Suprapubic skin (tissue), 4 donors: ENCODE measurements at regions not wholly inside any gene's neighbourhood (a gene's known extent, or its start where the extent isn't known, plus 50 kb on each side); places are given as distances from the start of the nearest gene placed in this dataset.

Source experiments
- DNase-seq, 2 donors: peaks; one replicate each; pipeline ENCODE4 v3.0.0-alpha.2; 2019; ENCODE audit warnings: low spot score in 2 of 2
- H3K27ac ChIP-seq: fragments of 200-600 bp; sonication (generic); one replicate; pipeline ENCODE4 v1.5.1; 2019
- H3K27me3 ChIP-seq: fragments of 200-600 bp; sonication (generic); one replicate; pipeline ENCODE4 v1.5.1; 2019
- H3K36me3 ChIP-seq: fragments of 200-600 bp; sonication (generic); one replicate; pipeline ENCODE4 v1.5.1; 2019
- H3K4me1 ChIP-seq: fragments of 200-600 bp; sonication (generic); one replicate; pipeline ENCODE4 v1.5.1; 2019
- H3K4me3 ChIP-seq: fragments of 200-600 bp; sonication (generic); one replicate; pipeline ENCODE4 v1.5.1; 2019; ENCODE audit warnings: mild to moderate bottlenecking
- H3K9me3 ChIP-seq: fragments of 200-600 bp; sonication (generic); one replicate; pipeline ENCODE4 v1.5.1; 2019
- EP300 ChIP-seq: sonication (generic); formaldehyde crosslinking; IDR thresholded peaks from one replicate; pipeline ENCODE4 v1.6.1; 2017; ENCODE audit warnings: antibody characterized with exemption
- POLR2A ChIP-seq, 2 donors: fragments of 450-650 bp; IDR thresholded peaks; one replicate each; pipeline ENCODE4 v1.6.1; 2017; ENCODE audit warnings: antibody characterized with exemption in 2 of 2, mild to moderate bottlenecking in 2 of 2, moderate library complexity in 2 of 2
- POLR2AphosphoS5 ChIP-seq, 3 donors: sonication (generic); formaldehyde crosslinking; IDR thresholded peaks; one replicate each; pipeline ENCODE4 v1.6.1; 2017; ENCODE audit warnings: antibody characterized with exemption in 3 of 3
- WGBS: methylation state at CpG from one replicate; pipeline ENCODE4 v1.1.5; 2018; 5-methylcytosine and 5-hydroxymethylcytosine counted together
- TF ChIP-seq, protein P1 (sequence below), 2 donors: fragments of 200-600 bp in 1 of 2; fragments of 450-650 bp in 1 of 2; sonication (generic) in 1 of 2; IDR thresholded peaks; one replicate each; pipeline ENCODE4 v1.5.1; 2016 to 2019; ENCODE audit warnings: antibody characterized with exemption in 2 of 2, mild to moderate bottlenecking in 1 of 2, moderate library complexity in 1 of 2

DNA sequence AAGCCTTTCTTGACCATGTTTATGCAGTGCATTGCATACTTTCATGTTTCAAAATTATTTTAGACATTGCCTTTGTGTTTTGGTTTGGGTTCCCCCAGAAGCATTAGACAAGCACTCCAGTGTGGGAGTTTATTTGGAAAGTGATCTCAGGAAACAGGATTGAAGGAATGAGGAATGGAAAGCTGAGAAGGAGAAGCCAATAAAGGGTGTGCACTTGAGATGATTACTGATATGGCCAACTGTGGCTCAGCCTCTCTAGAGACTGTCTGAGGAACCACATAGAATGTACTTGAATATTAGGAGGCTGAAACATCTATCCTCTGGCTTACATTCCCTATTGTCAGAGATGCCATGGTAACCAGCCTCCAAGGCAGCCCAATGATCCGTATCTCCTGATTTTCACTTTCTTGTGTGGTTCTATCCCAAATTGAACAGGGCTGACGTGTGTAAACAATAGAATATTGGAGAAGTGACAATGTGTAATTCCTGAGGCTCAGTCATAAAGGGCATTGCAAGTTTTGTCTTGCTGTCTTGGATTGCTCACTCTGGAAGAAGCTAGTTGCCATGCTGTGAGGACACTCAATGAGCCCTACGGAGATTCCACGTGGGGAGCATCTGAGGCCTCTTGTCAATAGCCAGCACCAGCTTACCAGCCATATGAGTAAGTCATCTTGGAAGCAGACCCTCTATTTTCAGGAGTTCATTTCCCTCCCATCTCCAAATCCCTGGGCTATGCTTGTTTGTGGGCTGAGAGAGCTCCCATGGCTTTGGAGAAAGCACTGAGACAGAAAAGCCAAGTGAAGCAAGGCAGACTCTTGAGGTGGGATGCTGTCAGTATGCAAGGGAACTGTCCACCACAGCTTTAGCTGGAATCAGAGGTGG, 84.7 kb downstream of the SCN11A start:
- WGBS = 49% methylated on average over 4 of the region's 4 CpGs
- Histone ChIP-seq H3K27ac (no peak overlapping the region), H3K4me3 (no peak overlapping the region), H3K4me1 (no peaks in the 10 kb centered on the region), H3K27me3 (peaks cover 9% of the 10 kb centered on the region), H3K36me3 (no peaks in the 10 kb centered on the region), H3K9me3 (no peaks in the 10 kb centered on the region)
- DNase-seq = no peak
- TF ChIP-seq EP300 (no peak), POLR2AphosphoS5 (IDR thresholded peaks at IDR 0.05) (no peak), POLR2A (IDR thresholded peaks at IDR 0.05) (no peak)
- TF ChIP-seq, protein P1, sequence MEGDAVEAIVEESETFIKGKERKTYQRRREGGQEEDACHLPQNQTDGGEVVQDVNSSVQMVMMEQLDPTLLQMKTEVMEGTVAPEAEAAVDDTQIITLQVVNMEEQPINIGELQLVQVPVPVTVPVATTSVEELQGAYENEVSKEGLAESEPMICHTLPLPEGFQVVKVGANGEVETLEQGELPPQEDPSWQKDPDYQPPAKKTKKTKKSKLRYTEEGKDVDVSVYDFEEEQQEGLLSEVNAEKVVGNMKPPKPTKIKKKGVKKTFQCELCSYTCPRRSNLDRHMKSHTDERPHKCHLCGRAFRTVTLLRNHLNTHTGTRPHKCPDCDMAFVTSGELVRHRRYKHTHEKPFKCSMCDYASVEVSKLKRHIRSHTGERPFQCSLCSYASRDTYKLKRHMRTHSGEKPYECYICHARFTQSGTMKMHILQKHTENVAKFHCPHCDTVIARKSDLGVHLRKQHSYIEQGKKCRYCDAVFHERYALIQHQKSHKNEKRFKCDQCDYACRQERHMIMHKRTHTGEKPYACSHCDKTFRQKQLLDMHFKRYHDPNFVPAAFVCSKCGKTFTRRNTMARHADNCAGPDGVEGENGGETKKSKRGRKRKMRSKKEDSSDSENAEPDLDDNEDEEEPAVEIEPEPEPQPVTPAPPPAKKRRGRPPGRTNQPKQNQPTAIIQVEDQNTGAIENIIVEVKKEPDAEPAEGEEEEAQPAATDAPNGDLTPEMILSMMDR (IDR thresholded peaks at IDR 0.05) = no peak

DNA sequence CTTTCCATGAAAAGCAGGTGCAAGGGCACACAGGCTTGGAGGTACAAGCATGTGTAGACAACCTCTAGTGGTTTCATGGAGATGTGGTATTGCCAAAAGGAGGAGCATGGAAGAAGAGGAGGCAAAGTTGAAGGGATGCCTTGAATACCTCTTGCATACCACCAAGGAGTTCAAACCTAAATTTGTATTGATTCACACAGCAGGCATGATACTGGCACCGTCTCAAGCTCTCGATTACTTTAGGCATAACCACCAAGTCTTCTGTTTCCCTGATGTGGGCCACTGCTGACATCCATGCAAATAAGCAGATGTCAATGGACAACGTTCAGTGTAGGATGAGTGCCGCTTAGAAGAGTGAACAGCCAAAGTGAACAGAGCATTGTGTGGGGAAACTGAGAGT, 87.1 kb downstream of the SCN11A start:
- TF ChIP-seq, protein P1 (IDR thresholded peaks at IDR 0.05) = no peak
- no peak for TF ChIP-seq EP300
- no peak for TF ChIP-seq POLR2A (IDR thresholded peaks at IDR 0.05)
- no peak for TF ChIP-seq POLR2AphosphoS5 (IDR thresholded peaks at IDR 0.05)
- Histone ChIP-seq H3K4me3 (no peak overlapping the region), H3K9me3 (no peaks in the 10 kb centered on the region), H3K27me3 (no peaks in the 10 kb centered on the region), H3K4me1 (no peaks in the 10 kb centered on the region), H3K27ac (no peak overlapping the region), H3K36me3 (no peaks in the 10 kb centered on the region)
- WGBS = 89% methylated on average over 4 of the region's 4 CpGs
- no peak for DNase-seq

DNA sequence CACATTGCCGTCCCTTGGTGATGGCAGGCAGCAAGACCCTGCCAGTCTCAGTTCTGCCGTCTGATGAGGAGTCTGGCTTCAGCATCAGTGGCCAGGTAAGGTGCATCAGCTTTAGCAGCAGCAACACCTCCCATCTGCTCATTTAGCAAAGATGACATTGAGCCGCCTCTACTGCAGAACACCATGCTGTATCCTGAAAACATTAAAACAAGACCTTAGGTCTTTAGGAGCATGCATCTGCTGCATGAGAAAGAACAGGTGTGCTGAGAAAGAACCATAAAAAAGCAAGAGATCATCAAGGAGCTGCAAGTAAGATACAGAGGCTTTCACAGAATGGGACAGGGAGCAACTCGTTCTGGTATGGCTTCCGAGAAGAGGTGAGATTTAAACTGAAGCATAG, 87.5 kb downstream of the SCN11A start:
- Histone ChIP-seq H3K4me3 (no peak overlapping the region), H3K4me1 (no peaks in the 10 kb centered on the region), H3K27me3 (no peaks in the 10 kb centered on the region), H3K9me3 (no peaks in the 10 kb centered on the region), H3K27ac (no peak overlapping the region), H3K36me3 (no peaks in the 10 kb centered on the region)
- 81% methylated on average over 5 of the region's 5 CpGs for WGBS
- TF ChIP-seq EP300 (no peak), POLR2AphosphoS5 (IDR thresholded peaks at IDR 0.05) (no peak), POLR2A (IDR thresholded peaks at IDR 0.05) (no peak)
- TF ChIP-seq, protein P1 (IDR thresholded peaks at IDR 0.05) = no peak
- no peak for DNase-seq

DNA sequence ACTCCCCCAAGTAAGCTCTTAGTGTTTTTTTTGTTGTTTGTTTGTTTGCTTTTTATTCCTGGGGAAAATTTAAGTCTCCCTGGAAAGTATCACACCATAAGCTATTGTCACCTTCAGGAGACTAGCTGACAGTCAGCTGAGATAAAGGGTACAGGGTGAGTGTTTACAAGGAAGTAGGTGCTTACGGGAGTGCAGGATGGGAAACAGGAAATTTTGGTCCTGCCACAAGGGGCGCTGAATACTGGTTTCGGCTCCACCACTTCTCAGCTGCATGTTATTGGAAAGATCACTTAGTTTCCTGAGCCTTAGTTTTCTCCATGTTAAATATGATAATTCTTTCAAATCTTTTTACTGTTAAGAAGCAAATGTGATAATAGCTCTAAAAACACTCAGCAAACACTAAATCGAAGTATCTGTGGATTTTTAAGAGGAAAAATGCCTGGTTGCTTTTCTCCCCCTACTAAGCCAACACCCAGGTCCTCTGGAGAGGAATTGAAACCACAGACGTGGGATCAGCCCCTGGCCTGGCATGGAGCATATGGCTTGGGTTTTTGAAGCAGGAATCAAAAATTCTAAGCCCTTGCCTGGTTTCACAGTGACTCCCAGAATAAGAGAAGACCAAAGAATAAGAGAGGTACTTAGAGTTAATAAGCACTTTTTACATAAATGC, 90.7 kb downstream of the SCN11A start:
- H3K36me3 ChIP-seq = no peaks in the 10 kb centered on the region
- H3K9me3 ChIP-seq = no peaks in the 10 kb centered on the region
- no peaks in the 10 kb centered on the region for H3K4me1 ChIP-seq
- no peak for DNase-seq
- H3K4me3 ChIP-seq = no peak overlapping the region
- no peaks in the 10 kb centered on the region for H3K27me3 ChIP-seq
- TF ChIP-seq, protein P1 (IDR thresholded peaks at IDR 0.05) = peak; percentile 9 to 57
- TF ChIP-seq POLR2A (IDR thresholded peaks at IDR 0.05) = no peak
- WGBS = 13% methylated on average over 5 of the region's 5 CpGs
- H3K27ac ChIP-seq = no peak overlapping the region

DNA sequence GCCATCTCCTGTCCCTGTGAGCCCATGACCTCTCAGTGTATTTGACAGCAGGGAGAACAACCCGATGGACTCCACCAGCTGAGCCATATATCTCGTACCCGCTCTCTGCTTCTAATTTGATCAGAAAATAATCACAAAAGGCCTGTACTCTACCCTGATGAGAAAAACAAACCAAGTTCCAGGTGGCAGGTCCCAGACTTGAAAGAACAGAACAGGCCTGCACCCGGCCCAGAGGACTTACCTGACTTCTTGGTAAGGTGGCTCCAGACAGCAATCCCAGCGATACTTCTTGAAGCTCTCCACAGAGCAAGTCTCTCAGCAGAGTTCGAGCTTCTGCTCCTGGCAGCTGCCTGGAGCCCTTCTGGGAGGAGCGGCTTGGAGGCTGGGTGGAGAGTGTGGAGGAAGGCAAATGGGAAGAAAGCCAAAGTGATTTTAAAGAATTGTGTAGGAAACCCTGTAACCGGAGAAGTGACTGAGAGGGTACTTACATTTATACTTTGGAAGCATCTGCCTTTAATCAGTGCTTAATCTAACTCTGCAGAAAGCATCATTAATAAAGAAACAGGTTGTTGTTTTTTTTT, 91.6 kb downstream of the SCN11A start:
- WGBS = 41% methylated on average over 8 of the region's 8 CpGs
- Histone ChIP-seq H3K27me3 (no peaks in the 10 kb centered on the region), H3K4me3 (no peak overlapping the region), H3K36me3 (no peaks in the 10 kb centered on the region), H3K4me1 (no peaks in the 10 kb centered on the region), H3K27ac (no peak overlapping the region), H3K9me3 (no peaks in the 10 kb centered on the region)
- TF ChIP-seq POLR2A (IDR thresholded peaks at IDR 0.05) (no peak), POLR2AphosphoS5 (IDR thresholded peaks at IDR 0.05) (no peak), EP300 (no peak)
- TF ChIP-seq, protein P1 (IDR thresholded peaks at IDR 0.05) = no peak
- DNase-seq = no peak
